ENCODE measurements at regions not wholly inside any gene's neighbourhood (a gene's known extent, or its start where the extent isn't known, plus 50 kb on each side); places are given as distances from the start of the nearest gene placed in this dataset.

- no peak for TF ChIP-seq POLR2A (IDR thresholded peaks at IDR 0.05)
- no peak for TF ChIP-seq CTCF (IDR thresholded peaks at IDR 0.05)
These were observed 226.8 kb downstream of the PCDH17 start for GRCh38 chr13:57858376-57858775.

Data from prostate gland (tissue), 2 donors.